CD4-positive, alpha-beta T cell (primary cell): ENCODE measurements at regions not wholly inside any gene's neighbourhood (a gene's known extent, or its start where the extent isn't known, plus 50 kb on each side); places are given as distances from the start of the nearest gene placed in this dataset.

Experiments
- ATAC-seq: fragments of 200-7000 bp; cut with Tn5 transposase; one replicate; pipeline ENCODE4 v1.10.0; 2022; ENCODE audit warnings: mild to moderate bottlenecking; ENCODE audit not compliant: poor library complexity
- CTCF ChIA-PET: fragments of 350-600 bp; sonication (Branson Sonifier 250); formaldehyde crosslinking; loops from one replicate; lab custom pipeline; 2021; ENCODE audit warnings: antibody characterized with exemption, inconsistent platforms; lab: Charles Lee
- POLR2A ChIA-PET: fragments of 350-600 bp; sonication (Branson Sonifier 250); formaldehyde crosslinking; loops from one replicate; lab custom pipeline; 2021; ENCODE audit warnings: antibody characterized with exemption, inconsistent platforms; lab: Charles Lee
- DNase-seq, 14 experiments: peaks; one replicate each; pipeline ENCODE4 v3.0.0-alpha.2; 2013 to 2020; ENCODE audit warnings: mixed read lengths in 2 of 14
- H3K27ac ChIP-seq, 2 donors: one replicate each; pipeline versions ENCODE4 v1.5.1 to v1.7.0; 2013; ENCODE audit warnings: low read length in 2 of 2, low read depth in 1 of 2, mild to moderate bottlenecking in 1 of 2
- H3K27me3 ChIP-seq, 2 experiments: 1 replicate in 1 of 2; 2 replicates in 1 of 2; pipeline versions ENCODE4 v1.6.1 to v1.7.0; 2013; ENCODE audit warnings: low read length in 2 of 2, control low read depth in 1 of 2, mild to moderate bottlenecking in 1 of 2, moderate library complexity in 1 of 2; ENCODE audit not compliant: insufficient read depth in 2 of 2, control insufficient read depth in 1 of 2
- H3K36me3 ChIP-seq: one replicate; pipeline ENCODE4 v1.6.1; 2013; ENCODE audit warnings: low read length, control low read depth; ENCODE audit not compliant: insufficient read depth
- H3K4me1 ChIP-seq: one replicate; pipeline ENCODE4 v1.6.1; 2013; ENCODE audit warnings: low read length, control low read depth; ENCODE audit not compliant: insufficient read depth
- H3K4me3 ChIP-seq: one replicate; pipeline ENCODE4 v1.5.1; 2013; ENCODE audit warnings: mild to moderate bottlenecking, low read length, moderate library complexity
- H3K9me3 ChIP-seq, 2 experiments: 1 replicate in 1 of 2; 2 replicates in 1 of 2; pipeline versions ENCODE4 v1.6.1 to v1.7.0; 2013; ENCODE audit warnings: low read length in 2 of 2, mild to moderate bottlenecking in 2 of 2, control low read depth in 1 of 2, moderate library complexity in 1 of 2; ENCODE audit not compliant: control insufficient read depth in 1 of 2, insufficient read depth in 1 of 2
- H3K27ac Mint-ChIP-seq: one replicate; pipeline ENCODE4 v1.8.0; 2020; ENCODE audit warnings: mixed read lengths
- H3K27me3 Mint-ChIP-seq: one replicate; pipeline ENCODE4 v1.8.0; 2021; ENCODE audit warnings: mixed read lengths
- H3K36me3 Mint-ChIP-seq: one replicate; pipeline ENCODE4 v1.8.0; 2021; ENCODE audit warnings: low read depth, mixed read lengths
- H3K4me1 Mint-ChIP-seq: one replicate; pipeline ENCODE4 v1.8.0; 2021; ENCODE audit warnings: low read depth, mixed read lengths
- H3K4me3 Mint-ChIP-seq: one replicate; pipeline ENCODE4 v1.8.0; 2020; ENCODE audit warnings: mild to moderate bottlenecking, mixed read lengths
- H3K9me3 Mint-ChIP-seq: one replicate; pipeline ENCODE4 v1.8.0; 2020; ENCODE audit warnings: mixed read lengths
- CTCF ChIP-seq: fragments of 200-600 bp; IDR thresholded peaks from one replicate; pipeline ENCODE4 v1.8.0; 2022; ENCODE audit warnings: antibody characterized with exemption, mild to moderate bottlenecking
- intact Hi-C, 2 experiments: fragments of 100-400 bp; cut with DNase I in 1 of 2; cut with micrococcal nuclease in 1 of 2; formaldehyde crosslinking; loops; one replicate each; pipeline versions ENCODE4 v1.15.1 to v1.9.0; 2023 to 2025; cut with DNase I, micrococcal nuclease

DNA sequence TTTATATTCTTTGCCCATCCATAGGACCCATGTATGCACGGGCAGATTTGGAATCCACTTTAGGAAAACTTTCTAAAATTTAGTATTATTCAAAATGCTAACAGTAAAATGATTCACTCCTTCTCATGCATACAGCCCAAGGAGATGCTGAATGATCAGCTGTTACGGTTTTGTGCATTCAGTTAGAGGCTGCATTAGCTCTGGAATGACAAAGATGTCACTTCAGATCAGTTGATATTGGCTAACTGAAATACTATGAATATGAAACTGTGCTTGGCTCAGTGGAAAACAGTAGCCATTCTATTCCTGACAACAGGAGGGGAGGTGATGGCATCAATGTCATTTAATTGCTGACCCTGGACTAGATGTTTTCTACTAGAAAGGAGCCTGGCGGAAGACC, 560.7 kb downstream of the ZNF608 start:
- H3K27ac Mint-ChIP-seq = no peak overlapping the region
- Histone ChIP-seq H3K4me3 (no peak overlapping the region), H3K9me3 (no peaks in the 10 kb centered on the region), H3K4me1 (no peaks in the 10 kb centered on the region), H3K36me3 (no peaks in the 10 kb centered on the region), H3K27me3 (no peaks in the 10 kb centered on the region), H3K27ac (no peak overlapping the region)
- DNase-seq = no peak
- no peaks in the 10 kb centered on the region for H3K9me3 Mint-ChIP-seq
- H3K27me3 Mint-ChIP-seq = no peaks in the 10 kb centered on the region
- no peaks in the 10 kb centered on the region for H3K4me1 Mint-ChIP-seq
- ChIA-PET CTCF (no interaction called here), POLR2A (no interaction called here)
- no peak for TF ChIP-seq CTCF
- no peak overlapping the region for H3K4me3 Mint-ChIP-seq
- ATAC-seq = no peak
- H3K36me3 Mint-ChIP-seq = no peaks in the 10 kb centered on the region
- intact Hi-C loops = no loop called here

DNA sequence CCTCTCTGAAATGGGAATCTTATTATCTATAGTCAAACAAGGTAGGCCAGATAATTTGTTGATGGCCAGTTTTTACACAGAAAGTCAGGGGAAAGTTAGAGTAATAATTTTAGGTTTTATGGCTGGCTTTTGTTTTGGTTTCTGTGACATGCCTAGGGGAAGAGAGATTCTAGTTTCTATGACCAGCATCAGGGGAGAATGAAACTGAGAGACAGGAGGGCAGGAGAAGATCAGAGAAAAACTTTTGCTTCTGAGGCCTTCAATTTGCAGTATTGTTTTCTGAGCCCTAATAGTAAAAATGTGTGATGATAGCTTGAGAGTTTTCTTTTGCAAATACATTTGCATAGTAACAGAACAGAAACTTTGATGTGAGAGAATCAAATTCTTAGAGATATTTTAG, 564.3 kb downstream of the ZNF608 start:
- H3K4me3 ChIP-seq = no peak overlapping the region
- no peak for TF ChIP-seq CTCF
- H3K27ac Mint-ChIP-seq = no peak overlapping the region
- POLR2A ChIA-PET = no interaction called here
- no peaks in the 10 kb centered on the region for H3K36me3 ChIP-seq
- H3K4me1 ChIP-seq = no peaks in the 10 kb centered on the region
- H3K27me3 ChIP-seq = no peaks in the 10 kb centered on the region
- H3K27me3 Mint-ChIP-seq = no peaks in the 10 kb centered on the region
- H3K4me1 Mint-ChIP-seq = no peaks in the 10 kb centered on the region
- no peak overlapping the region for H3K27ac ChIP-seq
- no peak overlapping the region for H3K4me3 Mint-ChIP-seq
- intact Hi-C loops = no loop called here
- H3K36me3 Mint-ChIP-seq = no peaks in the 10 kb centered on the region
- CTCF ChIA-PET = no interaction called here
- no peaks in the 10 kb centered on the region for H3K9me3 ChIP-seq
- DNase-seq = no peak
- ATAC-seq = no peak
- H3K9me3 Mint-ChIP-seq = no peaks in the 10 kb centered on the region

GRCh38 chr5:124180875-124181461, 565.5 kb downstream of the ZNF608 start:
- Mint-ChIP-seq H3K36me3 (no peaks in the 10 kb centered on the region), H3K4me3 (no peak overlapping the region), H3K4me1 (no peaks in the 10 kb centered on the region), H3K27me3 (no peaks in the 10 kb centered on the region), H3K27ac (no peak overlapping the region), H3K9me3 (no peaks in the 10 kb centered on the region)
- H3K9me3 ChIP-seq = no peaks in the 10 kb centered on the region
- H3K4me1 ChIP-seq = no peaks in the 10 kb centered on the region
- H3K27ac ChIP-seq = no peak overlapping the region
- intact Hi-C loops = no loop called here
- TF ChIP-seq CTCF = no peak
- ATAC-seq (no peak), DNase-seq (no peak)
- CTCF ChIA-PET = no interaction called here
- POLR2A ChIA-PET = no interaction called here
- no peaks in the 10 kb centered on the region for H3K27me3 ChIP-seq
- no peak overlapping the region for H3K4me3 ChIP-seq
- H3K36me3 ChIP-seq = no peaks in the 10 kb centered on the region
